Fibroblast of gingiva (primary cell): ENCODE measurements at regions not wholly inside any gene's neighbourhood (a gene's known extent, or its start where the extent isn't known, plus 50 kb on each side); places are given as distances from the start of the nearest gene placed in this dataset.
"Not testable (repeated sequence)": the region's sequence is repeated elsewhere in the genome, so short reads cannot be mapped to it uniquely, and the experiment has no call there.

Experiments
- DNase-seq: peaks from one replicate; pipeline ENCODE4 v3.0.0-alpha.2; 2011; ENCODE audit warnings: low read depth

GRCh38 chr2:15752552-15753232 lies 161.0 kb downstream of the DDX1 start:
- no peak for DNase-seq

- no peak for DNase-seq
Measured at GRCh38 chr2:15753233-15753798, 161.6 kb downstream of the DDX1 start.

- no peak for DNase-seq
Measured at GRCh38 chr2:15753811-15754702, 162.4 kb downstream of the DDX1 start.

GRCh38 chr2:15754703-15755099 lies 163.0 kb downstream of the DDX1 start:
- no peak for DNase-seq

GRCh38 chr2:15755528-15755927 lies 163.9 kb downstream of the DDX1 start:
- DNase-seq, result no peak

GRCh38 chr2:15756011-15756550 lies 164.4 kb downstream of the DDX1 start:
- DNase-seq, result no peak

- DNase-seq, result no peak
Measured at GRCh38 chr2:15756882-15757819, 165.5 kb downstream of the DDX1 start.

- no peak for DNase-seq
Measured at GRCh38 chr2:15757820-15758586, 166.3 kb downstream of the DDX1 start.

GRCh38 chr2:15758848-15759247 lies 167.2 kb downstream of the DDX1 start:
- no peak for DNase-seq

- no peak for DNase-seq
Measured at GRCh38 chr2:15759385-15759784, 167.7 kb downstream of the DDX1 start.

GRCh38 chr2:15759791-15760190 lies 168.1 kb downstream of the DDX1 start:
- DNase-seq, result not testable (repeated sequence)

- no peak for DNase-seq
Measured at GRCh38 chr2:15760232-15760910, 168.7 kb downstream of the DDX1 start.

GRCh38 chr2:15761056-15761455 lies 169.4 kb downstream of the DDX1 start:
- DNase-seq, result no peak

- no peak for DNase-seq
Measured at GRCh38 chr2:15761910-15762309, 170.2 kb downstream of the DDX1 start.

GRCh38 chr2:15762449-15762848 lies 170.8 kb downstream of the DDX1 start:
- no peak for DNase-seq

- no peak for DNase-seq
Measured at GRCh38 chr2:15763106-15763821, 171.6 kb downstream of the DDX1 start.

- no peak for DNase-seq
Measured at GRCh38 chr2:15763822-15764682, 172.4 kb downstream of the DDX1 start.

GRCh38 chr2:15764683-15765011 lies 173.0 kb downstream of the DDX1 start:
- DNase-seq, result no peak

- DNase-seq, result no peak
Measured at GRCh38 chr2:15765211-15765610, 173.5 kb downstream of the DDX1 start.
